ENCODE measurements at regions not wholly inside any gene's neighbourhood (a gene's known extent, or its start where the extent isn't known, plus 50 kb on each side); places are given as distances from the start of the nearest gene placed in this dataset.

GRCh38 chr2:88955607-88956006 lies 264.1 kb downstream of the RPIA start:
- TF ChIP-seq CTCF (IDR thresholded peaks at IDR 0.05) (no peak), POLR2A (IDR thresholded peaks at IDR 0.05) (no peak)
